K562 (cell line): ENCODE measurements at regions not wholly inside any gene's neighbourhood (a gene's known extent, or its start where the extent isn't known, plus 50 kb on each side); places are given as distances from the start of the nearest gene placed in this dataset.

ENCODE experiments used
- KLF10 ChIP-seq: fragments of 250-450 bp; sonication (Bioruptor Pico); IDR thresholded peaks from 2 replicates; pipeline ENCODE4 v1.6.1; 2021; ENCODE audit warnings: matching md5 sums
- NFXL1 ChIP-seq: fragments of 450-650 bp; formaldehyde crosslinking; IDR thresholded peaks from 2 replicates; pipeline ENCODE4 v1.4.0; 2021; ENCODE audit warnings: mild to moderate bottlenecking
- ZZZ3 ChIP-seq: fragments of 450-650 bp; IDR thresholded peaks from 2 replicates; pipeline ENCODE4 v1.6.1; 2016; ENCODE audit warnings: antibody characterized with exemption, mild to moderate bottlenecking, moderate library complexity
- TF ChIP-seq, protein P1 (sequence below): sonication (generic); formaldehyde crosslinking; IDR thresholded peaks from 2 replicates; pipeline ENCODE4 v1.5.0; 2020; ENCODE audit warnings: missing genetic modification reagents

DNA sequence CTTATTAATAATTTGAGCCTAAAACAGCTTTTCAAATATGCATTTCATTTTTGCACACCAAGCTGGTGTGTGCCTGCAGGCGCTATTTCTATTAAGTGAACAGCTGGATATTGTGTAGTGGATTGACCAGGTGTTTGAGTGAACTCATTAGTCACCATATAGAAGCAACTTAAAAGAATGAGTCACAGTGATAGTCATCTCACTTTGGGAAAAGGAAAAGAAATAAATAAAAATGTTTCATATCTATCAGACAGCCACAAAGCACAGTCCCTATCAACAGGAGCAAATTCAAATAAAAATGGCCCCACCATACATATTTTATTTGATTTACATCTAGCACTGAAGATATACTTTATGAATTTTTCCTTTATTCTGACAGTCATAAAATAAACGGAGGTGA, 456.5 kb upstream of the CDH9 start:
- TF ChIP-seq ZZZ3 (no peak), KLF10 (CRISPR knock-in tag) (no peak), NFXL1 (no peak)
- TF ChIP-seq, protein P1, sequence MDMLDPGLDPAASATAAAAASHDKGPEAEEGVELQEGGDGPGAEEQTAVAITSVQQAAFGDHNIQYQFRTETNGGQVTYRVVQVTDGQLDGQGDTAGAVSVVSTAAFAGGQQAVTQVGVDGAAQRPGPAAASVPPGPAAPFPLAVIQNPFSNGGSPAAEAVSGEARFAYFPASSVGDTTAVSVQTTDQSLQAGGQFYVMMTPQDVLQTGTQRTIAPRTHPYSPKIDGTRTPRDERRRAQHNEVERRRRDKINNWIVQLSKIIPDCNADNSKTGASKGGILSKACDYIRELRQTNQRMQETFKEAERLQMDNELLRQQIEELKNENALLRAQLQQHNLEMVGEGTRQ (CRISPR knock-in tag) = no peak
